NCI-H2029 (cell line): ENCODE measurements at regions not wholly inside any gene's neighbourhood (a gene's known extent, or its start where the extent isn't known, plus 50 kb on each side); places are given as distances from the start of the nearest gene placed in this dataset.

ENCODE experiments used
- DNase-seq: peaks from one replicate; lab custom pipeline; 2025; lab: John Stamatoyannopoulos, UW

DNA sequence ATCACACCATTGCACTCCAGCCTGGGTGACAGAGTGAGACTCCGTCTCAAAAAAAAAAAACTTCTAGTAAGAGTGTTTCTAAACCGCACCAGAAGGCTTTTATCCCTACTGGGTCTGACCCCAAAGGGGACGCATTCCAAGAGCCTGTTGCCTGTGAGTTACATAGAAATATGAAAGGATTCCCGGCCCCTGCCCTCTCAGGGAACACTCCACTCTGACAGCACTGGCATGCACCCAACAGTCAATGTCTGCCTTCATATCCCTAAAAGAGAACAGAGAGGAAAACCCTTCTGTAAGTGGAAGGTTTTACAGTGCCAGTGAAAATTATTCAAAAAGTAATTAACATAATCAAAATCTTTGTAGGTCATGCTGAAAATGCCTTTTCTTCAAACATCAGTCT, 117.1 kb upstream of the PTPRT start:
- no peak for DNase-seq

DNA sequence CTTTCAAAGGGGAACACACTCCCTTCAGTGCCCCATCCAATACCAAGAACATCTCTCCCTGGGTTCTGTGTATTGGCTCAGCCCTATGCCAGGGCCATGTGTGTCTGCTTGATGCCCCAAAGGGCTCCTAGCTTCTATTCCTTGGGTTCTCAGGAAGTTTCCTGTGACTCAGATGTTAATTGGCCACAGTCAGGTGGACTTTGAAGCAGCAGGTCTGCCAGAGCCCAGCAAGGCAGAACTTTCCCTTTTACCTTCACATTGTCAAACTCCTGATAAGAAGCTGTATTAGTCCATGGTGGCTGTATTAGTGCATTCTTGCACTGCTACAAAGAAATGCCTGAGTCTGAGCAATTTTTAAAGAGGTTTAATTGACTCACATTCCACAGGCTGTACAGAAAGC, 116.0 kb upstream of the PTPRT start:
- no peak for DNase-seq

DNA sequence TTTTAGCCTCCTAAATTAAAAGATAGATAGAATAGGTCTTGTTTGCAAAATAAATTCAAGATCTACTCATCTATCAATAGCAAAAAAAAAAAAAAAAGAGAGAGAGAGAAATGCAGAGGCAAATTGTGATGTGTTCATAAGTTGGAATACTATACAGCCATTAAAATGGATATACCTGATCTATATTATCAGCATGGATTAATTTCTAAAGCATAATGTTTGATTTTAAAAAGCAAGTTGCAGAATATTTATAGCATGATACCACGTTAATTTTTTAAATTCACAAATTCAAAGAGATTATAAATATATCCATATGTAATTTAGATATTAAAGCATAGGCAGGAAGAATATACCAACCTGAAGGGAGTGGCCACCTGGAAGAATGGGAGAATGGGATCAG, 114.9 kb upstream of the PTPRT start:
- no peak for DNase-seq

DNA sequence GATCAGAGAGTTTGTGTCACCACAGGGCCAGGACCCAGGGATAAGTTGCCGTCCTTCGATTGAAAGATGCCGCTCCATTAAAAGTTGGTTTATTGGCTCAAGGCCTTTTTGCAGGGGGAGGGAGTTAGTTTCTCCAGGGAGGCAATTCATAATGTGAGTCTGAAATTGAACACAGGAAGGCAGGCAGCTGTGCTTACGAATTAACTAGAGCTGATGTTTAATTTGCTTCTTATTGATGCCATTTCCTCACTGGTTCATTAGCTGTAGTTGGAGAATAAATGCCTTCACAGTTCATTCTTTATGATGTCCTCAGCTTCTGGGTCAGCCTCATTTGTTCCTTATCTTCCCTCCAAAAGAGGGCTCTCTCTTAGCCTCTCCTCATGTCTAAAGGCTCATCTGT, 113.2 kb upstream of the PTPRT start:
- no peak for DNase-seq

DNA sequence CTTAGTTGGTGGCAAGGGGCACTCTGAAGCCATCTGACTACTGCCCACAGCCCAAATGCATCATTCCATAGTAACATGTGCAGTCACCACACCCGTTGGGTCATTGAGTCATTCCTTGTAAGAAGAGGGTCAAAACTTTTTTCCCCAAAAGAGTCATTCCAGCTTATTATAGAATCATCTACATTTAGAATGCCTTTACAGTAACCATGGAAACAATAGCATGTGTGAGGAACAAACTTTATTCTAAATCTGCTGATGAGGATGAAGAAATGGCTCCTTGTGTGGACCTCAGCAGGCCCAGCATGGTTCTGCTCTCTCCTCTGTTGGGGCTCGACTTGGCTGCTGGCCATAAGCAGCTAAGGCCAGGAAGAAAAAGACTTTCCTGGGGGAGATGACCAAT, 111.2 kb upstream of the PTPRT start:
- no peak for DNase-seq

DNA sequence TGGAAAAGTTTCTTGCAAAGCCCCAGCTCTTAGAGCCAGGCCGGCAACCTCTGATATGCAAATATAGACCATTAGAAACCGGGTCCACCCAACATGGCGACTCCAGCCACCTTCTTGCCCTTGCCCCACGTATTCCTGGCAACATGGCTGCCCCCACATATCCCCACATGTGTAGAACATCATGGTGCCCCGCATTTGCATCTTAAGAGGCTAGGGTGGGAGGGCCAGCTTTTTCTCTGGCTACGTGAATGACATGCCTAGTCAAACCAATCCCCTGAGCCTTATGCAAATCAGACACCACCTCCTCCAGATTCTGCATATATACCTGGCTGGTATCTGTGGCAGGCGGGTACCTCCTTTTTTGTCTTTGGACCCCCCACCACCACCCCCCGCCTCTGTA, 106.1 kb upstream of the PTPRT start:
- no peak for DNase-seq

DNA sequence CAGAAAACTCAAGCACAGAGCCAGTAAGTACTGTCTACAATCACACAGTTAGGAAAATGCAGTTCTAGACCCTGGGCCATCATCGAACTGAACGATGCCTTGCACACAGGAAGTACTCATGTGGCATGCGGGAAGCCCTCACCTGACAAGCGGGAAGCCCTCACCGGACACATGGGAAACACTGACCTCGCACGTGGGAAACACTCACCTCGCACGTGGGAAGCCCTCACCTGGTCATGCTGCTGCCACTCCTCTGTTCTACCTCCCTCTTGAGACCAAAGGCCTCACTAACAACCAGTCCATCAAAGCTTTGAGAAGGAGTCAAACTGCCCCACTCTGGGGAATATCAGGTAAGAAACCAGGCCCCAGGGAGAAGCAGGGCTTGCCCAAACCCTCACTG, 105.6 kb upstream of the PTPRT start:
- DNase-seq: no peak

DNA sequence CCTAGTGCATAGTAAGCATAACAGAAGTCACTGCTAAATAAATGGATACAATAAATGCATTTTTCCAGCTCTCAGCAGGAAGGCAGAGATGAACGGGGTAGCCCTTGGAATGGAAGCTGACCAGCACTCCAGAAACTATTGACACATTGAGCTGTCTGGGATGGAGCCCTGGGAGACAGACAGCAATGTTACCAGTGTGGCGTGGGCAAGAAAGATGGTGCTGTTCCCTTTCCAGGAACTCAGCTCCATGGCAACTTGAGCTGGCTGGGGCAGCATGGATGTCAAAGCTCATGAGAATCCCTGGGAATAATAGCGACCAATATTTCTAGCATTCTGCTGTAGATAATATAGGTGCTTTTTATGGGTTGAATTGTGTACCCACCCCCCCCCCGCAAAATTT, 104.3 kb upstream of the PTPRT start:
- DNase-seq: no peak

DNA sequence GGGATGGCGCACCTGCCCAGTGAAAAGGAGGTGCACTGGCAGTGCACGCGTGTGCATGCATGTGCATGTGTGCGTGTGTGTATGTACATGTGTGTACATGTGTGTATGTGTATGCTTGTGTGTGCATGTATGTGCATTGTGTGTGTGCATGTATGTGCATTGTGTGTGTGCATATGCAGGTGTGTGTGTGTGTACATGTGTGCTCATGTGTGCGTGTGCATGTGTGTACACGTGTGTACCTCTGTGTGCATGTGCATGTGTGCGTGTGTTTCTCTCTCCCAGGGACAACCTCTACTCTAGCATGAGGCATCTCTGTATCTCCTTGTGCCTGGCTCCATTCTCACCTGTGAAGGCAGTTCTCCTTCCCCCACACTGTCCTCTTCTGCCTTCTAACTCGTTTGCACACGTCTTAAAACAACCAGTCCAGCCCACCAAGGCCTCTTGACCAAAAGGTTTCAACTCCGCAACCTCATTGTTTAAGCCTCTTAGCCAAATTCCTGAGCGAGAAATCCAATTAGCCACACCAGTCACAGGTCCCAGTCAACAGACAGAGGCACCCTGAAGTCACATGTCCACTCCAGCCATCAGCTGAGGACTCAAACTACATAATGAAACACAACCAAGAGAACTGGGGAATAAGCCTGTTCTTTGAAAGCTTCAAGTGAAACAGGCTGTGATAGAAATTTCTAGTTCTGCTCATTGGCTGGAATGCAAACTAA, 103.5 kb upstream of the PTPRT start:
- no peak for DNase-seq

DNA sequence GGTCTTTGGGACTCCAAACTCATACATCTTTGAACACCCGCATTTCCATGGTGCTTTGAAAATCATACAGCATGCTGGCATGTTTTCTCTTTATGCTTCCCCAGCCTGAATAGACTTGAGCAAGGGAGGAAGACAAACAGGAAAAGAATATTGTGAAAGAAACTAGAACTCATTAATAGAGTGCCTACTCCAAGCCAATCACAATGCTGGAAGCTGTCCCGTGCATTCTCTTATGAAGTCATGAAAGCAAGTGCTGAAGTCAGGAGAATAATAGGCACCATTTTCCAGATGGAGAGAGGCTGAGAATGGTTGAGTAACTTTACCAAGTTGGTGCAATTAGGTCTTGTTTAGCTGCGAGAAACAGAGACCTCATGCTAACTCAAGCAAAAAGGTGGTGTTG, 102.5 kb upstream of the PTPRT start:
- DNase-seq: no peak

DNA sequence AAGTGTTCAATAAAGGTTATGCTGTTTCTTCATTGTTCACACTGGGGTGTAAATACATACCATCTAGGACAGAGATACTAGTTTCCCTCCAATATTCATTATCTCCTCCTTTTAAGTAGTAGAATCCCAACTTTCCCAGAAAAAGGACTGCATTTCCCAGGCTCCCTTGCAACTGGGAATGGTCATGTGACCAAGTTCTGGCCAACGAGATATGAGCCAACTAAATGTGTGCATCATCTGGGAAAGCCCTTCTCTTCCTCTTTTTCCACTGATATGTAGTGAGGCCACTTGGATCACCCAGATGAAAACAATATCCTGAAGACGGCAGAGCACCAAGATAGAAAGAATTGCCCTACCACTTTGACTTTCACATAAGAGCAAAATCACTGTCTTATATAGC, 97.9 kb upstream of the PTPRT start:
- no peak for DNase-seq

DNA sequence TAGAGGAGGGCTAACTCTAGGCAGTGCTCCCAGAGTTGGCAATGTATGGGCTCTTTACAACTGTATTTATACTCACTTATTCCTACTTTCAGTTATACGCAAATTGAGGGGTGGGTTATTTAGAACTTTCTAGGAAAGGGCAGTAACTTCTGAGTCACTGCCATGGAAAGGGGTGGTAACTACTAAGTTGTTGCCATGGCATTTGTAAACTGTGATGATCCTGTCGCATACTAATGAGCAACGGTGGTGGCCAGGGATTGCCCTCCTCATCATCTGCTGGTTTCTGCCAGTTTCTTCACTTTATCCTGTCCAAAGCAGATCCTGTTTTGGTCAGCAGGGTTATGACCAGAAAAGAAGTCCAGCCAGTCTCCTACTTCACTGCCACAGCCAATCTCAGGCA, 95.5 kb upstream of the PTPRT start:
- no peak for DNase-seq

DNA sequence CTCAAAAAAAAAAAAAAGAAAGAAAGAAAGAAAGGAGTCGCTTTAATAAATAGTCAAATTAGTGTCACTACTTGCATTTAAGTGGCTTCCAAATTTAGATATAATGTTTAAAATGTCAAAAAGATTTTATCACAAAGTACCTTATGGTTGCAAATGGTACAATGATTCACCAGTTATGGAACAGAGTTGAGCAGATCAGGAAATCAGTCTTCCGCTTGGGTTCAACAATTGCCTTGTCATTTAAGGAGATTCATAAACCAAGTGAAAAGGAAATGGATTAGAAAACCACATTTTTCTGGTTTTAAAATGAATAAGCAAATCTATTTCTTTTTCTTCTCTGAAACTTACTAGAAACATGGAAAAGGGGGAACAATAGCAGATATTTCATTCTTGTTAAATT, 94.8 kb upstream of the PTPRT start:
- no peak for DNase-seq

DNA sequence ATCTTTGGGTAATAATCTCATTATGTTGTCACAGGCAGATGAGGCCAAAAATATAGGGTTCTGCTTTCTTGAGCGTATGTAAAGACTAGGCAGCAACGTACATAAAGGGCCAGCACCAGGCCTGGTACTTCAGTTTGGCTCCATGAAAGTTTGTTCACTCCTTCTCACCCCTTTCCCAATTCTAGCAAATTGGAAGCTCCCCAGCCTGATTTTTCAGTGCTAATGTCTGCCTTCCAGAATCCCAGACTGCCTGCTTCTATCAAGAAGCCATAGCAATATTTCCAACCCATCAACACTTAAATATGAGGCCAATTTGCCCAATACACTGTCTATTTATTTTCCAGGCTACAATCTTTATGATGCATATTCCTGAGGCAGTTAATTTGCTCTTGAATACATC, 93.4 kb upstream of the PTPRT start:
- no peak for DNase-seq

DNA sequence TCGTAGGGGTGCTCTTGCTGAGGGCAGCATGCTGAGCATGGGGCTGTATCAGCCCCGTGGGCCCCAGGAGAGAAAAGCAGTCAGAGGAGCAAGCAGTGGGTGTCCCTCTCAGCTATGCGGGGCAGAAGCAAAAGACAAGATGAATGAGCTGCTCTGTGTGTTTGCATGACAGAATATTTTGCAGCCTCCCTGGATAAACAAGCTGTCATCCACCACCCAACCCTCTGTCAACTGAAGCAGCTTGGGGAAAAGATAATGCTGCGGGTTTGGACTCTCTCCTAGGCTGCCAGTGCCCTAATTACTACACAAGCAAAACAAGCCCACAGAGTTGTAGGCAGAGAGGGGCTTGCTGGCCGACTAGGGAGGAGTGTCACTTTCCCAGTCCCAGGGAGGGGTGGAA, 82.3 kb upstream of the PTPRT start:
- no peak for DNase-seq

DNA sequence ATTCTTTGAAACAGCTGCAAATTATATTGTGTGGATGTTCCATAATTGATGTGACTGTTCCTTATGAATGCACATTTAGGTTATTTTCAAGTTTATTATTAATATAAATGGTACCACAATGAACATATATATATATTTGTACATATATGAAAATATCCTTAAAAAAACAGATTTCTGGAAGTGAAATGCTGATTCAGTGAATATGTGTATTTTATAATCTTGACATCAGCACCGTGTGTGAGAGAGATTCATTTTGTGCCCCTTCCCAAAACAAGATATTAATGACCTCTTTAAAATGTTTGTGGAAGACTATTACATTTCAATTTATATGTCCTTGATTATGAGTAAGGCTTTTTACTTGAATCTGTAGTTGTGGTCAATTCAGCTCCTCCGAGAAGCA, 75.7 kb upstream of the PTPRT start:
- DNase-seq: no peak

DNA sequence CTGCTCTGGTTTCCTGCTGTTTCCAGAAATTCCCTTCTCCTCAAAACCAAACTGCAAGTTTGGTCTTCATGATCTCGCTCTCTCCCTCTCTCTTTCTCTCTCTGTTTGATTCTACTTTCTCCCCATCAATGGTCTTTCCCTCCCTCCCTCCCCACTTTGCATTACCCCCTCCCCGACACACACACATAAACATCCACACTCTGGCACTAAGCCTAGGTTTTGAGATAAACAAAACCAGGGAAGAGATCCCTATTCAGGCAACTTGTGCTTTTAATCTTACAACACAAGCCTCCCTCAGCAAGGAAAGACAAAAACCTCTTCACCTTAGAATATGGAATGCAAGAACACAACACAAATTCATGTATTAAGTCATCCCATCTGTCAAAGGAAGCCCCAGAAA, 73.5 kb upstream of the PTPRT start:
- no peak for DNase-seq

DNA sequence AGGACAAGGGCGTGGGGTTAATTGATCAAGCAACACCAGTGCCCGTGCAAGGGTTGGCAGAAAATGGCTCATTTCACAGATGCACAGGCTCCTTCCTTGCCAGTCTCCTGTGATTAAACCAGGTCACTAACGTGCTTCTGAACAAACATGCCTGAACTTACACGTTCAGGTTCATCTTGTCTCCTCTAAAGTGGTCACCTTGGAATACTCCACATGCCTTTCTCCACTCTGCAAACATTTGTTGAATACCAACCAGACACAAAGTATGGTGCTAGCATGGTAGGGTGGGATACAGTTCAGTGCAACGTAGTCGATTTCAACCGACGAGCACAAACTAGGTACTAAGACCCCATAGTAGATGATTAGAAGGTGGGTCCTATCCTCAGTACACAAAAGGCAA, 72.6 kb upstream of the PTPRT start:
- DNase-seq: no peak

DNA sequence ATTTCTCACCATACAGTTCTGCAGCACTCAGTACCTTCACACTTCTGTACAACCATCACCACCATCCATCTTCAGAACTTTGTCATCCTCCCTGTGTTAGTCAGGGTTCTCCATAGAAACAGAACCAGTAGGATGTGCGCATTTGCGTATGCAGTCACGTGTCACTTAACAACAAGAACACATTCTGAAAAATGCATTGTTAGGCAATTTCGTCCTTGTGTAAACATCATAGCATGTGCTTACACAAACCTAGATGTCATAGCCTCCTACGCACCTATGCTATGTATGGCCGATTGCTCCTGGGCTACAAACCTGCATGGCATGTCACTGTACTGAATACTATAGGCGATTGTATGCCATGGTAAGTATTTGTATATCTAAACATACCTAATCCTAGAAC, 66.2 kb upstream of the PTPRT start:
- no peak for DNase-seq

DNA sequence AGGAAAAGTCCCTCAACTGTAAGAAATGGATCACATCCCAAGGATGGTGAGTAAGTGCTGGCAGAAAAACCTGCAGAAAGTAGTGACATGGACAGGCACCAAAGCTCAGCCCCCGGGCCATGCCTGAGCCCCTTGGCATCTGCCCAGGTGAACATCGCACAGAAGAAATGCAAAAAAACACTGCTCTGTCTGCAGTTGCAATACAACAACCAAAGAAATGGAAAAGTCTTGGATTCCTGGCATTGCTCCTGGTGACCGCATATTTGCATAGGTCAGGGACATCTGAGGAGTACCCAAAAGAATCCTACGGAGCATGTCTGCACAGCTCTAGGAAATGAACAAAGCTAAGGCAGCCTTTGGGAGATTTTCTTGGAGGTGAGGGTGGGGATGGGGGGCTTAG, 63.1 kb upstream of the PTPRT start:
- no peak for DNase-seq

DNA sequence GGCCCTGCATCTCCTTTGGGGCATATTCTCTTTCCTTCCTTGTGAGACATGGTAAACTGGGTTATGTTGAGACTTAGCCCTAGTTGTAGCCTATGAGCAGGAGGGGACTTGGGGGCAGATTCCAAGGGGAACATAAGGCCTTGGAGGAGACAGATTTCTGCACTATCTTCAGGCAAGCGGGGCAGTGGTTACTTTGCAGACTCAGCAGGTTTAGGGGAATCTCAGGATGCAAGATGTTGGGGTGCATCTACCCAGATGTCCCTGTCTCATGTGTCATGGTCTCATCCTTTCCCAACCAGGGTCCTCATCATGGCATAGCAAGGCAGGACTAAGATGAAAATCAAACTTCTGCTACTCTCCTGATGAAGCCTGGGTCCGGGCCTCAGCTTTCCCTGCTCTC, 58.6 kb upstream of the PTPRT start:
- no peak for DNase-seq

DNA sequence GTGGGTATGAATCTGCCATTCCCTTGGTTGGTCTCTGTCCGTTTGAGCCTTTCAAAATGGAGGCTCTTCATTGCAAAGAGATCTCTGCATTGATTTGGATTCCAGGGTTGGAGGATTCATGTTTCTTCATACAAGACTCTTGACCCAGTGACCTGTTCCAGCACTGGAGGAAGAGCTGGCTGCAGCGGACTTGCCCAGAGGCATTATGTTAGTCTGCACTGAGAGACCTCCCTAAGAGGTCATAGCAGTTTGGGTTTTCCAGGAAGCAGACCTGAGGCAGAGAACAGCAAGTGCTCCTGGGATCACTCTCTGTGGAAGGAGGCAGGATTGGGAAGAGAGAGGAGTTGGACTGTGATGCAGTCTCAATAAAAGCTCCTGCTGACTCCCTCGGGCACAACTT, 57.7 kb upstream of the PTPRT start:
- DNase-seq: no peak

DNA sequence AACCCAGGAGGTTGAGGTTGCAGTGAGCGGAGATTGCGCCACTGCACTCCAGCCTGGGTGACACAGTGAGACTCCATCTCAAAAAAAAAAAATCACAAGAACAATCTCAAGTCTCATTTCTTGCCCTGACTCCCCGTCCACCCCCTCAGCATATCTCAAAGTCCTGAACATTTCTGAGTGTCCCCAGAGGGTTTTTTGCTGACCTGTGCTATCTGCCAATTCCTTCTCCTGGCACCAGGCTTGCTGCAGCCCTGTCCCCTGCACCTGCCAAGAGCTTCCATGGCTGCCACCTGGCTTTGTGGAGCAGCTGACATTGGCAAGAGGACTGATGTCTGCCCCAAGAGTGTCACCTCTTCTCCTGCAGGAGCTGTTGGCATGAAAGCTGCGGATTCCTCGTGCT, 54.9 kb upstream of the PTPRT start:
- no peak for DNase-seq

DNA sequence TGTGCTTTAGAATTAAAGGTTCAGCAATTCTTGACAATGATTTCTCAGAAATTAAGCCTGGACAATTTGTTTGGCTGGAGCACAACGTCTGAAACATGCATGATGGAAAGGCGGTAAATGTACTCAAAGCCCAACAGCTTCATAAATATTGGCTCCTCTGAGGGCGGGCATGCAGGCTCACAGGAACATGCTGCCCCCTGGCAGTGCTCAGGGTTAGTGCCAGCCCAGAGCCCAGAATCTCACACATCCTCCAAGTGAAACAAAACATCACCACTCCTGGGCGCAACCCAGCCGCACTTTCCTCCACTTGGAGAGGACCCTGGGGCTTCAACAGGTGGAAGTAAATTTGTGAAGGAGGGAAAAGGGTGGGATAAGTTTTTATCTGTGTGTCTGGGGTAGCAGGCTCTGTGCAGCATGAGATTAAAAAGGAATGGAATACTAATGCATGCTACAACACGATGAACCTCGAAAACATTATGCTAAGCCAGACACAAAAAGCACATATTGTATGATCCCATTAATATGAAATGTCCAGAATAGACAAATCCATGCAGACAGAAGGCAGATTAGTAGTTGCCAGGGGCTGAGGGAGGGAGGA, 54.1 kb upstream of the PTPRT start:
- no peak for DNase-seq
